Activated naive CD8-positive, alpha-beta T cell treated with anti-CD3 and anti-CD28 coated beads, Interleukin-2, amount 50 U/mL, for 24 hours (primary cell): ENCODE measurements at regions not wholly inside any gene's neighbourhood (a gene's known extent, or its start where the extent isn't known, plus 50 kb on each side); places are given as distances from the start of the nearest gene placed in this dataset.

Experiments used
- ATAC-seq: fragments of 150-1000 bp; cut with Tn5 transposase; one replicate; pipeline ENCODE4 v1.10.0; 2021
- DNase-seq: peaks from one replicate; pipeline ENCODE4 v3.0.0; 2021
- H3K27ac Mint-ChIP-seq: one replicate; pipeline ENCODE4 v1.8.0; 2021; ENCODE audit warnings: mild to moderate bottlenecking, mixed read lengths
- H3K27me3 Mint-ChIP-seq: one replicate; pipeline ENCODE4 v1.8.0; 2021; ENCODE audit warnings: mixed read lengths
- H3K36me3 Mint-ChIP-seq: one replicate; pipeline ENCODE4 v1.8.0; 2021; ENCODE audit warnings: low read depth, mixed read lengths
- H3K4me1 Mint-ChIP-seq: one replicate; pipeline ENCODE4 v1.8.0; 2021; ENCODE audit warnings: mixed read lengths
- H3K4me3 Mint-ChIP-seq: one replicate; pipeline ENCODE4 v1.8.0; 2021; ENCODE audit warnings: mild to moderate bottlenecking, moderate library complexity, mixed read lengths
- H3K9me3 Mint-ChIP-seq: one replicate; pipeline ENCODE4 v1.8.0; 2021; ENCODE audit warnings: mixed read lengths

DNA sequence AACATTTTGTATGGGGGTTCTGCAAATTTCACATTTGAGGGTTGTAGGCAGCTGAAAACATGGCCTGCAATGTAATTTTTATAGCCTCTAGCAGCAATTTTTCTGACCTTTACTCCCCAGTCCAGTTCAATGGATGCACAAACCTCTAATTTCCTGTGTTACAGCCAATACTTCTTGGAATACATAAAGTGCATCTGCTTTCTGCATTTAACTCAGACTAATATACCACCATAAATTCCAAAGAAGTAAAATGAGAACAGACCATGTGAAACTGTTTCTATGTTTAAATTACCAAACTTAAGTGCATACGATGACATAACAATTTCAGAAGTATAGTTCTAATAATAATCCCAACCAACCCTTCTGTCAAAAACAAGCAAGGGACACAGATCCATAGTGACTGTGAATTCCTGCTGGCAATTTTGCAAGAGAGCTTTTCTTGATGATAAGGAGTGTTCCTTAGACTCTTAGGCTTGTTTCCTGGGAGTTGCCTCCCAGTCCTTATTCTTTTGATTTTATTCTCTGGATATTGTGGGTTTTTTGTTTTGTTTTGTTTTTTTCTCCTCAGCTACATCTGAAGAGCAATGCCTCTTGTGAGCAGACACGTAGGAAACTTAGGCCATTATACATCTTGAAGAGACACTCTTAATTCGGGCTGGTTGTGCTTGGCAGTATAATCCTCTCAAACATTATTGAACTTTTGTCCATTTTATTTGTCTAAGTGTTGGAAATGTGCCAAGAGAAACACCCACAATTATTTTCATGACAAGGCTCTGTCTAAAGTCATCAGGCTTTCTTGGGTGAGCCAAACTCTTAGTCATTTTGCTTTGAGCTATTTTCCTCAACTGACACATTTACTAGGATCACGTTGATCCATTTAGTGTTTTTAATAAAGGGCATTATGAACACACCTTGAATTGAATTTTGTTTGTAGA lies 51.3 kb upstream of the RERGL start:
- Mint-ChIP-seq H3K27ac (no peak overlapping the region), H3K9me3 (no peaks in the 10 kb centered on the region), H3K27me3 (no peaks in the 10 kb centered on the region), H3K4me3 (no peak overlapping the region), H3K4me1 (no peaks in the 10 kb centered on the region), H3K36me3 (no peaks in the 10 kb centered on the region)
- no peak for DNase-seq
- ATAC-seq = no peak

DNA sequence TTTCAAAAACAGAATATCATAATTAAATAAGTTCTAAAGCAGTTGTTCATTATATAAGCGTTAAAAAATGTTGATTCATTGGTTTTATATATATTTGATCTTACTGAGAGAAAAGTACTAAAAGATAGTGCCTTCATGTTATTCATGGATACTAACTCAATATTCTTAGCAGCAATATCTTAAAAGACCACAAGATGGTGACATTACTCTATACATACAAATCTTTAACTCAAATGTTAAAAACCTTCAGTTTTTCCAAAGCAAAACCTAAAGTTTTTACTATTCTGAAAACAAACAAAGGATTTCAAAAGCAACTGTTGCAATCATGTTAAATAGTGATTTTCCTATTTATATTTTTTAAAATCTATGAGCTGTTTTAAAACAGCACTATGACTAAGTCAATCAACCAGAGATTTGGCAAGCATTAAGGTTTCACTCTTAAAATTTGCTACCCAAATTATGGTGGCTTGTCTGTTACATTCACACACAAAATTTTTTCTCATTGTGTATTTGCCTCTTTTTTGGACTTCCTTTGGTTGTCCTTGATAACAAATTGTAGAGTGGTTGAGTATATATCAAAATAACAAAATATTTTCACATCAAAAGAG lies 50.1 kb upstream of the RERGL start:
- DNase-seq (no peak), ATAC-seq (no peak)
- Mint-ChIP-seq H3K4me3 (no peak overlapping the region), H3K9me3 (no peaks in the 10 kb centered on the region), H3K36me3 (no peaks in the 10 kb centered on the region), H3K27ac (no peak overlapping the region), H3K4me1 (no peaks in the 10 kb centered on the region), H3K27me3 (no peaks in the 10 kb centered on the region)
